AG04449 (cell line): ENCODE measurements at regions not wholly inside any gene's neighbourhood (a gene's known extent, or its start where the extent isn't known, plus 50 kb on each side); places are given as distances from the start of the nearest gene placed in this dataset.
"Not testable (repeated sequence)": the region's sequence is repeated elsewhere in the genome, so short reads cannot be mapped to it uniquely, and the experiment has no call there.

Experiments
- CTCF ChIA-PET: fragments of 350-600 bp; formaldehyde crosslinking; extraction: SDS; loops from one replicate; lab custom pipeline; 2021; ENCODE audit warnings: antibody characterized with exemption; lab: Yijun Ruan, JAX
- POLR2A ChIA-PET: fragments of 400-600, 350-600 bp; formaldehyde crosslinking; extraction: SDS; loops from one replicate; lab custom pipeline; 2020; ENCODE audit warnings: antibody characterized with exemption, inconsistent platforms; lab: Yijun Ruan, JAX
- DNase-seq: peaks from one replicate; pipeline ENCODE4 v3.0.0-alpha.2; 2010; ENCODE audit warnings: low read depth, low spot score
- H3K4me3 ChIP-seq: 2 replicates; pipeline ENCODE4 v1.5.1; 2011; ENCODE audit warnings: low read depth, mild to moderate bottlenecking, control low read depth, low read length
- CTCF ChIP-seq: IDR thresholded peaks from one replicate; pipeline ENCODE4 v1.5.1; 2011; ENCODE audit warnings: mild to moderate bottlenecking, moderate library complexity, low read length, control low read depth, inconsistent platforms; ENCODE audit not compliant: insufficient read depth; ENCODE audit errors: missing control alignments

DNA sequence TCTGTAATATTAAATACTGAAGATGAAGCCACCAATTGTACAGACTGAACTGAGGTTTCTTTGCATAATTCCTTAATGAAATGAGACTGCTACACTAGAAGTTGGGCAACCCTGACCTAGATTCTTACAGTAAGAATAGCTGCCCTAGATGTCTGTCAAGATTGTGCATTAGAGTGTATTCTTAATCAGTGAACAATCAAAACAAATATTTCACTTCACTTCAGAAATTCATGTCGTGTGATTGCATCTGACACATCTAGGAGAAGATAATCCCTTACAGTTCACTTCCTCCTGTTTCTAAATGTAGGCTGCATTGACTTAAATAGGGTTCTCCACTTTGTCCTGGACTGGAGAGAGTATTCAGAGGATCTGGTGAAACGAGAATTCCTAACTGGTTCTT, 283.1 kb downstream of the HNRNPD start:
- CTCF ChIA-PET = no interaction called here

GRCh38 chr4:82084747-82085146, 289.0 kb downstream of the HNRNPD start:
- no peak for TF ChIP-seq CTCF
- no peak overlapping the region for H3K4me3 ChIP-seq
- DNase-seq = no peak
- POLR2A ChIA-PET = no interaction called here
- CTCF ChIA-PET = no interaction called here

More for the DNA sequence above, 283.1 kb downstream of the HNRNPD start:
- H3K4me3 ChIP-seq = no peak overlapping the region
- POLR2A ChIA-PET = no interaction called here
- no peak for TF ChIP-seq CTCF
- no peak for DNase-seq

DNA sequence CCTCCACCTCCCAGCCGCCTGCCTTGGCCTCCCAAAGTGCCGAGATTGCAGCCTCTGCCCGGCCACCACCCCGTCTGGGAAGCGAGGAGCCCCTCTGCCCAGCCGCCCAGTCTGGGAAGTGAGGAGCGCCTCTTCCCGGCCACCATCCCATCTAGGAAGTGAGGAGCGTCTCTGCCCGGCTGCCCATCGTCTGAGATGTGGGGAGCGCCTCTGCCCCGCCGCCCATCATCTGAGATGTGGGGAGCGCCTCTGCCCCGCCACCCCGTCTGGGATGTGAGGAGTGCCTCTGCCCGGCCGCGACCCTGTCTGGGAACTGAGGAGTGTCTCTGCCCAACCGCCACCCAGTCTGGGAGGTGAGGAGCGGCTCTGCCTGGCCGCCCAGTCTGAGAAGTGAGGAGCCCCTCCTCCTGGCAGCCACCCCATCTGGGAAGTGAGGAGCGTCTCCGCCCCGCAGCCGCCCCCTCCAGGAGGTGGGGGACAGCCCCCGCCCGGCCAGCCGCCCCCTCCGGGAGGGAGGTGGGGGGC, 296.3 kb downstream of the HNRNPD start:
- CTCF ChIA-PET, H3K4me3 ChIP-seq, POLR2A ChIA-PET, DNase-seq: not testable (repeated sequence)

- CTCF ChIA-PET = no interaction called here
- POLR2A ChIA-PET = no interaction called here
- TF ChIP-seq CTCF = no peak
- H3K4me3 ChIP-seq = no peak overlapping the region
- no peak for DNase-seq
These were observed 297.0 kb downstream of the HNRNPD start for GRCh38 chr4:82076809-82077208.

DNA sequence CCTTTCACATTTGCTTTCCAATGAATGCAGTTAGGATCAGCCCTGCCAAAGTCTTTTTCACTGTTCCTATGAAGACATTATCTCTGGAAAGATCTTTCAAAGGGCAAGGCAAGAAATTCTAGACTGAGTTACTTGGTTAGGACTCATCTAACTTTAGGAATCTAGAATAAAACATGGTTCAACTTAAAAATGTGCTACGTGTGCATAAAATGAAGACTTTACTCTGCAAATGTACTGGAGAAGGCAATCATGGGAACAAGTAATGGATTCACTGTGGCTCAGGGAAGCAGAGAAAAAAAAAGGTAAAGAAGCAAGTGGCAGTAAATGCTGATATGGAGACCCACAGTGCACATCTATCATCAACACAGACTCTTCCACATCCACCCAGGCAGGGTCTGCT, 297.4 kb downstream of the HNRNPD start:
- ChIA-PET CTCF (no interaction called here), POLR2A (no interaction called here)
- DNase-seq = no peak
- TF ChIP-seq CTCF = no peak
- H3K4me3 ChIP-seq = no peak overlapping the region

GRCh38 chr4:82071951-82072350, 301.8 kb downstream of the HNRNPD start:
- CTCF ChIA-PET = no interaction called here
- no peak for DNase-seq
- POLR2A ChIA-PET = no interaction called here
- no peak overlapping the region for H3K4me3 ChIP-seq
- TF ChIP-seq CTCF = no peak

DNA sequence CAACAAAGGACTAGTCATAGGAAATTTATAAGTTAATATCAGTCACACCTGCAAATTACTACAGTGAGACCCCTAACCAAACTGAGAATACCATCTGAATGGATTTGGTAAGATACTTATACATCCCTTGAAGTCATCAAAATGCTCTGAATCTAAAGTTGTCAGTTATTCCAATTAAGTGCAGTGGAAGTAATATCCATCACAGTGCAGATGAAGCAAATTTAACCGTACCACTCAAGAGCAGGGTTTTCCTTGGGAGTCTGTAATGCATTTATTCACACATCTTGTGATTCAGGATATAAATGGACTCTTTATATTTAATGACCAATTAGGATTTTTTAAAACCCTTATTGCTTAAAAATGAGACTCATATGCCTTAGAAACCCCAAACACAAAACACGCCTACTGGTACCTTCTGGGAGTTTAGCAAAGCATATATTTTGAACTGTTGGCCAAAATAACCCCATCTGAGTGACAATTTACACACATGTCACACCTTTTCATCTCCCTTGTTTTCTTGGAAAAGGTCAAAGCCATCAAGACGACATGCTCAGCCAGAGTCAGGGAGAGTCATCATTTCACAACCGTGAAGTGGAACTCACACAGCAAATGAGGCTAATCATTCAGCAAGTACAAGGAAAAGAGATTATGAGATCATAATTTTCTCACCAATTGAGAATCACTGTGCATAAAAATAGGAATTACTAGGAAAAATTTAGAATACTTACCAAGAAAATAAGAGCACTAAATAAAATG, 303.7 kb downstream of the HNRNPD start:
- no peak overlapping the region for H3K4me3 ChIP-seq
- ChIA-PET POLR2A (no interaction called here), CTCF (no interaction called here)
- TF ChIP-seq CTCF = no peak
- no peak for DNase-seq
